ENCODE measurements at regions not wholly inside any gene's neighbourhood (a gene's known extent, or its start where the extent isn't known, plus 50 kb on each side); places are given as distances from the start of the nearest gene placed in this dataset.

GRCh38 chr16:9422762-9423513 is 331.5 kb downstream of the HAPSTR1 start:
- no peak for DNase-seq

GRCh38 chr16:9425236-9425635 is 333.8 kb downstream of the HAPSTR1 start:
- DNase-seq, result no peak

GRCh38 chr16:9428355-9429005 is 337.0 kb downstream of the HAPSTR1 start:
- no peak for DNase-seq

GRCh38 chr16:9429646-9430330 is 338.3 kb downstream of the HAPSTR1 start:
- no peak for DNase-seq

GRCh38 chr16:9434659-9435058 is 343.2 kb downstream of the HAPSTR1 start:
- no peak for DNase-seq

GRCh38 chr16:9436175-9436574 is 344.7 kb downstream of the HAPSTR1 start:
- no peak for DNase-seq

GRCh38 chr16:9437115-9437514 is 345.7 kb downstream of the HAPSTR1 start:
- DNase-seq, result no peak

GRCh38 chr16:9438991-9439390 is 347.5 kb downstream of the HAPSTR1 start:
- no peak for DNase-seq

- no peak for DNase-seq
Measured at GRCh38 chr16:9441012-9441411, 349.6 kb downstream of the HAPSTR1 start.

- DNase-seq, result no peak
Measured at GRCh38 chr16:9443864-9444263, 352.4 kb downstream of the HAPSTR1 start.

GRCh38 chr16:9446471-9447194 is 355.2 kb downstream of the HAPSTR1 start:
- DNase-seq, result no peak

GRCh38 chr16:9447195-9447551 is 355.7 kb downstream of the HAPSTR1 start:
- no peak for DNase-seq

- no peak for DNase-seq
Measured at GRCh38 chr16:9447699-9448098, 356.3 kb downstream of the HAPSTR1 start.

- DNase-seq, result no peak
Measured at GRCh38 chr16:9449597-9449996, 358.2 kb downstream of the HAPSTR1 start.

GRCh38 chr16:9457215-9457614 is 365.8 kb downstream of the HAPSTR1 start:
- no peak for DNase-seq

GRCh38 chr16:9458816-9459215 is 367.4 kb downstream of the HAPSTR1 start:
- no peak for DNase-seq

GRCh38 chr16:9462984-9463383 is 371.5 kb downstream of the HAPSTR1 start:
- DNase-seq, result no peak

GRCh38 chr16:9463461-9463860 is 372.0 kb downstream of the HAPSTR1 start:
- DNase-seq, result no peak

GRCh38 chr16:9465161-9465560 is 373.7 kb downstream of the HAPSTR1 start:
- DNase-seq, result no peak

- DNase-seq, result no peak
Measured at GRCh38 chr16:9469512-9469911, 378.1 kb downstream of the HAPSTR1 start.

GRCh38 chr16:9476744-9477143 is 385.3 kb downstream of the HAPSTR1 start:
- DNase-seq, result no peak

GRCh38 chr16:9479008-9479407 is 387.6 kb downstream of the HAPSTR1 start:
- DNase-seq, result no peak

- no peak for DNase-seq
Measured at GRCh38 chr16:9480503-9480902, 389.1 kb downstream of the HAPSTR1 start.

All from hematopoietic multipotent progenitor cell treated with erythropoietin and hydrocortisone succinate and interleukin-3 and kit ligand, for 4 days (in vitro differentiated cells).